Body of pancreas (tissue), 4 donors: ENCODE measurements at regions not wholly inside any gene's neighbourhood (a gene's known extent, or its start where the extent isn't known, plus 50 kb on each side); places are given as distances from the start of the nearest gene placed in this dataset.

ENCODE experiments used
- CTCF ChIP-seq, 7 experiments: fragments of 450-650 bp in 4 of 7; fragments of 200-600 bp in 3 of 7; sonication (generic) in 3 of 7; IDR thresholded peaks; one replicate each; pipeline ENCODE4 v1.5.1; 2016 to 2019; ENCODE audit warnings: antibody characterized with exemption in 7 of 7
- POLR2A ChIP-seq, 3 donors: fragments of 450-650 bp; IDR thresholded peaks; one replicate each; pipeline ENCODE4 v1.6.1; 2016; ENCODE audit warnings: antibody characterized with exemption in 3 of 3, mild to moderate bottlenecking in 2 of 3

GRCh38 chr5:101929628-101930027 lies 366.5 kb downstream of the SLCO4C1 start:
- TF ChIP-seq CTCF (IDR thresholded peaks at IDR 0.05) (no peak), POLR2A (IDR thresholded peaks at IDR 0.05) (no peak)
